ENCODE measurements at regions not wholly inside any gene's neighbourhood (a gene's known extent, or its start where the extent isn't known, plus 50 kb on each side); places are given as distances from the start of the nearest gene placed in this dataset.

DNA sequence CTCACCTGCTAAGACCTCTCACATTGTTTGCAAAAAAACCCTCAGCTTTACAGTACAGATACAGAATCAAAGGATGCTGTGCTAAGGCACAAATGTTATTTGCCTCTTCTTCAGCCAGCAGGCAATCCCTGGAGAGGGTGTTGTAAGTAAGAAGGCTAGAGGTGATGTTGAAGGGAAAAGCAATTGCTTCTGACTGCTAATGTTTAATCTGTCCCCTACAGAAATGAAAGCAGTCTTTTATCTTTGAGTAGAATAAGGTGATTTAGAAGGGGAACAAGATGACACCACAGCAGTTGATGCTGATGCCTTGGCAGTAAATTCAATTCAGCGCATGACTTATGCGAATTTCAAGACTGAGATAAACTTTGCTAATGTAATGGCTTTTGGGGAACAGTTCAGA lies 1064.8 kb upstream of the IGFBP7 start:
- no peaks in the 10 kb centered on the region for H3K27me3 ChIP-seq (ENCODE audit: insufficient read depth, low read length)
- H3K4ac ChIP-seq (ENCODE audit: low read depth, low read length): no peak overlapping the region
- Mint-ChIP-seq H3K36me3 (ENCODE audit: insufficient read depth in 1 of 3, low read depth in 3 of 3) (peaks cover 0 to 9% (median 1%) of the 10 kb centered on the region in 3 experiments; a peak in 4 of 7 replicates), H3K9me3 (peaks cover 3 to 5% of the 10 kb centered on the region in 2 experiments; a peak in 3 of 5 replicates), H3K27ac (no peak overlapping the region), H3K27me3 (ENCODE audit: low read depth) (no peaks in the 10 kb centered on the region), H3K4me1 (peaks cover 5 to 6% of the 10 kb centered on the region in 2 experiments; a peak in 2 of 4 replicates), H3K4me3 (no peak overlapping the region)
- H2BK120ac ChIP-seq (ENCODE audit: low read depth, low read length, poor library complexity, severe bottlenecking): no peak overlapping the region
- WGBS (ENCODE audit: extremely low coverage, insufficient read length, low lambda C conversion rate): no CpG with 5 or more reads among the region's 2 CpGs
- TF ChIP-seq, protein P1, sequence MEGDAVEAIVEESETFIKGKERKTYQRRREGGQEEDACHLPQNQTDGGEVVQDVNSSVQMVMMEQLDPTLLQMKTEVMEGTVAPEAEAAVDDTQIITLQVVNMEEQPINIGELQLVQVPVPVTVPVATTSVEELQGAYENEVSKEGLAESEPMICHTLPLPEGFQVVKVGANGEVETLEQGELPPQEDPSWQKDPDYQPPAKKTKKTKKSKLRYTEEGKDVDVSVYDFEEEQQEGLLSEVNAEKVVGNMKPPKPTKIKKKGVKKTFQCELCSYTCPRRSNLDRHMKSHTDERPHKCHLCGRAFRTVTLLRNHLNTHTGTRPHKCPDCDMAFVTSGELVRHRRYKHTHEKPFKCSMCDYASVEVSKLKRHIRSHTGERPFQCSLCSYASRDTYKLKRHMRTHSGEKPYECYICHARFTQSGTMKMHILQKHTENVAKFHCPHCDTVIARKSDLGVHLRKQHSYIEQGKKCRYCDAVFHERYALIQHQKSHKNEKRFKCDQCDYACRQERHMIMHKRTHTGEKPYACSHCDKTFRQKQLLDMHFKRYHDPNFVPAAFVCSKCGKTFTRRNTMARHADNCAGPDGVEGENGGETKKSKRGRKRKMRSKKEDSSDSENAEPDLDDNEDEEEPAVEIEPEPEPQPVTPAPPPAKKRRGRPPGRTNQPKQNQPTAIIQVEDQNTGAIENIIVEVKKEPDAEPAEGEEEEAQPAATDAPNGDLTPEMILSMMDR (conservative IDR thresholded peaks at IDR 0.05): no peak
- H3K14ac ChIP-seq (ENCODE audit: insufficient read depth, low read length): no peak overlapping the region
- DNase-seq: no peak
- H3T11ph ChIP-seq (ENCODE audit: low read length): no peak overlapping the region
- H4K91ac ChIP-seq (ENCODE audit: insufficient read length, low read depth, low read length): no peak overlapping the region
- H3K9me3 ChIP-seq (ENCODE audit: control insufficient read depth, low read depth, low read length): no peaks in the 10 kb centered on the region
- no peak overlapping the region for H3K9ac ChIP-seq (ENCODE audit: extremely low read depth, insufficient read length, low read length)
- no peaks in the 10 kb centered on the region for H4K20me1 ChIP-seq (ENCODE audit: control insufficient read depth, insufficient read depth, insufficient read length)
- H3K56ac ChIP-seq (ENCODE audit: insufficient read length, low read depth, low read length): no peak overlapping the region
- H4K5ac ChIP-seq (ENCODE audit: insufficient read length, low read depth, low read length): no peak overlapping the region
- no peaks in the 10 kb centered on the region for H3K4me1 ChIP-seq (ENCODE audit: insufficient read depth, low read length)
- H3K18ac ChIP-seq (ENCODE audit: insufficient read length, low read depth, low read length): no peak overlapping the region
- H3K79me1 ChIP-seq (ENCODE audit: insufficient read depth, low read depth, low read length, poor library complexity, severe bottlenecking): no peaks in the 10 kb centered on the region
- no peaks in the 10 kb centered on the region for H3K79me2 ChIP-seq (ENCODE audit: insufficient read depth, low read length)
- no peak overlapping the region for H3K27ac ChIP-seq (ENCODE audit: insufficient read length, low read depth, low read length)
- no peak overlapping the region for H2BK12ac ChIP-seq (ENCODE audit: insufficient read length, low read depth, low read length)
- no peaks in the 10 kb centered on the region for H3K23me2 ChIP-seq (ENCODE audit: insufficient read length, low read depth, low read length, poor library complexity, severe bottlenecking)
- no peak overlapping the region for H2AK5ac ChIP-seq (ENCODE audit: insufficient read length, low read length)
- no peak overlapping the region for H2BK15ac ChIP-seq (ENCODE audit: low read depth, low read length)
- H3K23ac ChIP-seq (ENCODE audit: insufficient read length, low read depth, low read length): no peak overlapping the region
- no peak overlapping the region for H4K8ac ChIP-seq (replicated peaks; ENCODE audit: insufficient read length, low read depth, low read length)
- no peak overlapping the region for H2BK20ac ChIP-seq (ENCODE audit: low read depth, low read length, poor library complexity, severe bottlenecking)
- no peak overlapping the region for H3K4me2 ChIP-seq (ENCODE audit: insufficient read depth, insufficient read length, low read length)
- peak overlapping the region; percentile 10 for H2AFZ ChIP-seq (ENCODE audit: low read length)
- no peak overlapping the region for H2BK5ac ChIP-seq (ENCODE audit: insufficient read length, low read length)
